ENCODE measurements at regions not wholly inside any gene's neighbourhood (a gene's known extent, or its start where the extent isn't known, plus 50 kb on each side); places are given as distances from the start of the nearest gene placed in this dataset.
A peak's percentile ranks its signal among the peaks of the same experiment; 100 is the strongest.

GRCh38 chr4:104751468-104751867 is 256.8 kb upstream of the CXXC4 start:
- H3K9me3 ChIP-seq (ENCODE audit: control insufficient read depth in 4 of 4, insufficient read depth in 3 of 4, low read length in 3 of 4), result no peaks in the 10 kb centered on the region
- 66 to 80% methylated on average over 2 of the region's 2 CpGs for WGBS, 2 donors
- ATAC-seq (ENCODE audit: insufficient read depth, low FRiP score) (no peak), DNase-seq (no peak)
- H3K9ac ChIP-seq (ENCODE audit: insufficient read depth in 1 of 2, low read length in 2 of 2), result no peak overlapping the region
- no peaks in the 10 kb centered on the region for H3K27me3 ChIP-seq (ENCODE audit: control insufficient read depth in 3 of 3, insufficient read depth in 3 of 3, low read length in 2 of 3)
- H3K27ac ChIP-seq (ENCODE audit: low read depth in 1 of 2, low read length in 1 of 2), result no peak overlapping the region
- no peaks in the 10 kb centered on the region for H3K36me3 ChIP-seq (ENCODE audit: control insufficient read depth in 4 of 4, insufficient read depth in 4 of 4, low read length in 4 of 4)
- TF ChIP-seq CTCF (IDR thresholded peaks at IDR 0.05; ENCODE audit: control extremely low read depth, extremely low read depth), result no peak
- no peak overlapping the region for H3K4me3 ChIP-seq
- H3K4me1 ChIP-seq (ENCODE audit: control insufficient read depth in 5 of 5, insufficient read depth in 5 of 5, low read length in 5 of 5), result peaks cover 0 to 12% (median 0%) of the 10 kb centered on the region in 5 donors

- WGBS, 2 donors, result 32 to 73% methylated on average over 1 of the region's 1 CpG
- Histone ChIP-seq H3K27me3 (ENCODE audit: control insufficient read depth in 3 of 3, insufficient read depth in 3 of 3, low read length in 2 of 3) (no peaks in the 10 kb centered on the region), H3K4me3 (no peak overlapping the region), H3K9ac (ENCODE audit: insufficient read depth in 1 of 2, low read length in 2 of 2) (no peak overlapping the region), H3K9me3 (ENCODE audit: control insufficient read depth in 4 of 4, insufficient read depth in 3 of 4, low read length in 3 of 4) (no peaks in the 10 kb centered on the region), H3K4me1 (ENCODE audit: control insufficient read depth in 5 of 5, insufficient read depth in 5 of 5, low read length in 5 of 5) (peaks cover 0 to 12% (median 0%) of the 10 kb centered on the region in 5 donors), H3K27ac (ENCODE audit: low read depth in 1 of 2, low read length in 1 of 2) (peak overlapping the region in 1 of 2 donors; percentile 4), H3K36me3 (ENCODE audit: control insufficient read depth in 4 of 4, insufficient read depth in 4 of 4, low read length in 4 of 4) (no peaks in the 10 kb centered on the region)
- no peak for ATAC-seq (ENCODE audit: insufficient read depth, low FRiP score)
- no peak for TF ChIP-seq CTCF (IDR thresholded peaks at IDR 0.05; ENCODE audit: control extremely low read depth, extremely low read depth)
- DNase-seq, result peak in 1 of 3 donors; percentile 39
Observed at GRCh38 chr4:104752337-104752736, 257.6 kb upstream of the CXXC4 start.

DNA sequence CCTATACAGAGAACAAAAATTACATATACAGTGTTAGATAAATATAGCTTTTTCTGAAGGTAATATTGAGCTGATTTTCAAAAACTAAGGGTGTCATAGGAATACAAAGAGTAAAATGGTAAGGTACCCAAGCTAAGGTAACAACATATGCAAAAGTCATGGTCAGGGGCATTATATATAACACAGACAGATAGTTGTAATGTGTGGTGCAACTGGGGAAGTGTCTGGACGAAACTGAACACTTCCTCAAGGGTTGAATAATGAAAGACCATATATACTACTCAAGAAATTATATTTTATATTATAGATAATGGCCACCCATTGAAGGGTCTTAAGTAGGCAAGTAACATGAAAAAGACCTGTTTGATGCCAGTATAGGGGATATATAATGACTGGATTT is 262.1 kb upstream of the CXXC4 start:
- Histone ChIP-seq H3K27me3 (ENCODE audit: control insufficient read depth in 3 of 3, insufficient read depth in 3 of 3, low read length in 2 of 3) (no peaks in the 10 kb centered on the region), H3K4me3 (no peak overlapping the region), H3K27ac (ENCODE audit: low read depth in 1 of 2, low read length in 1 of 2) (no peak overlapping the region), H3K4me1 (ENCODE audit: control insufficient read depth in 5 of 5, insufficient read depth in 5 of 5, low read length in 5 of 5) (peaks cover 0 to 4% (median 0%) of the 10 kb centered on the region in 5 donors), H3K36me3 (ENCODE audit: control insufficient read depth in 4 of 4, insufficient read depth in 4 of 4, low read length in 4 of 4) (no peaks in the 10 kb centered on the region), H3K9me3 (ENCODE audit: control insufficient read depth in 4 of 4, insufficient read depth in 3 of 4, low read length in 3 of 4) (no peaks in the 10 kb centered on the region), H3K9ac (ENCODE audit: insufficient read depth in 1 of 2, low read length in 2 of 2) (no peak overlapping the region)
- TF ChIP-seq CTCF (IDR thresholded peaks at IDR 0.05; ENCODE audit: control extremely low read depth, extremely low read depth), result no peak
- ATAC-seq (ENCODE audit: insufficient read depth, low FRiP score), result no peak
- no peak for DNase-seq
- WGBS, 2 donors, result 73 to 76% methylated on average over 1 of the region's 1 CpG

- WGBS, 2 donors, result 91 to 92% methylated on average over 2 of the region's 2 CpGs
- no peaks in the 10 kb centered on the region for H3K36me3 ChIP-seq (ENCODE audit: control insufficient read depth in 4 of 4, insufficient read depth in 4 of 4, low read length in 4 of 4)
- no peaks in the 10 kb centered on the region for H3K27me3 ChIP-seq (ENCODE audit: control insufficient read depth in 3 of 3, insufficient read depth in 3 of 3, low read length in 2 of 3)
- H3K9ac ChIP-seq (ENCODE audit: insufficient read depth in 1 of 2, low read length in 2 of 2), result no peak overlapping the region
- DNase-seq (no peak), ATAC-seq (ENCODE audit: insufficient read depth, low FRiP score) (no peak)
- H3K27ac ChIP-seq (ENCODE audit: low read depth in 1 of 2, low read length in 1 of 2), result no peak overlapping the region
- no peak overlapping the region for H3K4me3 ChIP-seq
- TF ChIP-seq CTCF (IDR thresholded peaks at IDR 0.05; ENCODE audit: control extremely low read depth, extremely low read depth), result no peak
- peaks cover 0 to 4% (median 0%) of the 10 kb centered on the region in 5 donors for H3K4me1 ChIP-seq (ENCODE audit: control insufficient read depth in 5 of 5, insufficient read depth in 5 of 5, low read length in 5 of 5)
- no peaks in the 10 kb centered on the region for H3K9me3 ChIP-seq (ENCODE audit: control insufficient read depth in 4 of 4, insufficient read depth in 3 of 4, low read length in 3 of 4)
Observed at GRCh38 chr4:104758574-104758973, 263.9 kb upstream of the CXXC4 start.

All from lung (tissue), 11 donors.